C1 segment of cervical spinal cord (tissue), 14 donors: ENCODE measurements at regions not wholly inside any gene's neighbourhood (a gene's known extent, or its start where the extent isn't known, plus 50 kb on each side); places are given as distances from the start of the nearest gene placed in this dataset.

Experiments used
- DNase-seq, 14 donors: peaks; one replicate each; lab custom pipeline; 2025; lab: John Stamatoyannopoulos, UW

DNA sequence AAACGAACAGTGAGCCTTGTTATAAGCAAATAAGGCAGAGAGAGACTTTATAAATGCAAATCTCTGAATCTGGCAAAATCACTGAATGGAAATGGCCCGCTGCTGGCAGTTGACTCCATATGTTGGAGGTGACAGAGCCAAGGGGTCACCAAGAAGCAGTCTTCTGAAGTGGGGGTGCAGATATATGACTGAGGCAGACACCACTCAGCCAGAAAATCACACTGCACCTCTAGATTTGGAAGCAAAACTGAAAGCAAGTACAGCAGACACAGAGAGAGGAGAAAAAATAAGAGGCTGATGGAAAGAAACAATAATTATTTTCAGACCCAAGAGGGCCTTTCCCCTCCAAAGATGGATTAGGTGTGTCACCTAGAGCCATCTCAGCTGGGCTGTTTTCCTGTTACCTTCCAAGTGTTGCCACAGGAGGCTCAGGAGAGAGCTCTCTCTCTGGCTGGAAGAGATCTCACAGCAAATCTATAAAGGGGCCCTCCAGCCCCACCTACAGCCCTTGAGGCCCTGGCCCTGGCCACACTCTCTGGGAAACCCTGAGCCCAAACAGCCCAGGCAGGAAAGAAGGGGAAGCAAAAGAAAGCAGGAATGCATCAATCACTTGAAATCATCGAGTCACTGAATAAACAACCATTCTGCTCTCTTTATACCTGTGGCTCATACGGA, 585.1 kb upstream of the PSMD7 start:
- no peak for DNase-seq

DNA sequence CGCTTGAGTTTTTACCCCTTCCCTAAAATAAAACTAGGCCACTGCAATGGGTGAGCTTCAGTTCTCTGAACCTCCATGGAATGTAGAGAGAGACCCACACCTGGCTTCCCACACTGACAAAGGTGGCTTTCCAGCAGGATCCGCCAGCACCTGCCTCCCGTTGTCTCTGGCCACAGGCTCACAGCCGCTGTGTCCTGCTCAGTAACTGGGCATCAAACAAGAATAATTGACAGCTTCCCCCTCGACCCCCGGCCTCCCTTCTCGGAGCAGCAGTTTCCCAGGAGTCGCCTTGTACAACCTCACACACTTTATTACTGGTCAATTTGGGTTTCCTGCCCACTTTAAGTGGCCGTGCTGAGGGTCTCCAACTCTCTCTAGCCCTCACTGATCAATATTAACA, 586.1 kb upstream of the PSMD7 start:
- no peak for DNase-seq

DNA sequence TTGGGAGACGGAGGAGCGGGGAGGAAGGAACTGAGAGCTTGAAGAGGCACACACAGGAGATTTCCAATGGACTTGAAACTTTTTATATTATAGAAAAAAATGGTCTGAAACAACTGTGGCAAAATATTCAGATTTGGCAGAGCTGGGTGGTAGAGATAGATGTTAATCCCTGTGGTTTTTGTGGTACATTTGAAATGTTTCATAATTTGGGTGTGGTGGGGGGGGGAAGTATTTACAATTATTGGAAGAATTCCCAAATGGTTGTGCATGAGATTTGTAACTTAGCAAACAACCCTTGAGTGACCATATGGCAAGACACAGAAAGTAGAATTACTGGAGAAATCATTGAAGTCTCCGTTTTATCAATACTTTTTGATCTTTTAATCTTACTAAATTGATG, 588.8 kb upstream of the PSMD7 start:
- DNase-seq = no peak

DNA sequence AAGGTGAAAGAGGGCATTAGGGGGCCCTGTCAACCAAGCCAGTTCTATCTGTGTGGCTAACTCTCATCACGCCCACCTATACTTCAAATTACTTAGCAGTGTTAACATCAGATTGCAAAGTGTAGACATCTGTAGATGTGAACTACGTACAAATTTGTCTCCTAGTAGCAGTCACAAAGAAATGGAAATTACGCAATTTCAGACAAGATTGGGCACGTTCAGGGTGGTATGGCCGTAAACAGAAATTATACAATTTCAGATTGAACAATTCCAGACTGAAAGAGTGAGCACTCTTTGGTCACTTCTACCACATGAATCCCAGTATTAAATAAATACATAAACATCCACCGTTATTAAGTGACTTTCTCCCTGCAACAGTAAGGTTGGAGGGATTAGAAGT, 592.7 kb upstream of the PSMD7 start:
- no peak for DNase-seq

DNA sequence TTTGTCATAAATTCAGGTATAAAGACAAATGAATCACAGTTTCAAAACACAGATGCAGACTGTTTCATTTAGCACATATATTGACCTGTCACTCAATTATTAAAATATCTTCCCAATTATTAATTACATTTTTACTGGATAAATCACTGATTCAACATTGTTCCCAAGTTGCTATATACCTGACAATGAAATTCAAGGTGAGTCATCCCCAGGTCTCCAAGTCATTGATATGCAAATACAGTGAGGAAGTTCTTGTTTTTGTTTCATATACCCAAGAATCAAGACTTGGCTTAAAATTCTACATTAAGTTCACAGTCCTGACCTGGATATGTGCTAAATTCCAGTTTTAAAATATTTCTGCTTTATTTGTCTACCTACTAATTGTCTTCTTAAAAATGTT, 599.3 kb upstream of the PSMD7 start:
- DNase-seq = no peak

DNA sequence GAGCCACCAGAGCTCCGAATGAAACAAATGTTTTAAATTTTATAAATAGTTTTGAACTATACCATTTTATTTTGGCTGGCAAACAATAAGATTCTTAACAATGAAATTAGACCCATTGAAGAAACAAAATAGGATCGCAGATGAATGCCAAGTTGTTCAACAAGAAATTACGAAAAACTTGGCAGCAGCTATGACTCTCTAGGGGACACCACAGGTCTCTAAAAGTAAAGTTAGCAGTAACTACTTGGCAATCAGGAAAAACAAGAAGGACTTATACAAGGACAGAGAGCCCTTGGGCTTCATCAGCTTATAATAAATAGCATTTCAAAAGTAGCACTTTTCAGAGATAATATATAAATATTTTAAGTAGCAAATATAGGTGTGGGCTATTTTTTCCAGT, 603.8 kb upstream of the PSMD7 start:
- no peak for DNase-seq

DNA sequence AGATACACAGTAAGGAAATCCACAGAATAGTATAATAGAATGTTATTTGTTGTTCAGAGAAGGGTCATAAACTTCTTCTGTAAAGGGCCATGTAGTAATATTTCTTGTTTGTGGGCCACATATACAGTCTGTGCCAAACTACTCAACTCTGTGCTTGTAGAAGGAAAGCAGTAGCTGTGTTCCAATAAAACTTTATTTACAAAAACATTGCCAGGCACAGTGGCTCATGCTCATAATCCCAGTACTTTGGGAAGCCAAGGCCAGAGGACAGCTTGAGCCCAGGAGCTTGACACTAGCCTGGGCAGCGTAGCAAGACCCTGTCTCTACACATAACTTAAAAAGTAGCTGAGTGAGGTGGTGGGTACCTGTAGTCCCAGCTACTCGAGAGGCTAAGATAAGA, 612.8 kb upstream of the PSMD7 start:
- no peak for DNase-seq

DNA sequence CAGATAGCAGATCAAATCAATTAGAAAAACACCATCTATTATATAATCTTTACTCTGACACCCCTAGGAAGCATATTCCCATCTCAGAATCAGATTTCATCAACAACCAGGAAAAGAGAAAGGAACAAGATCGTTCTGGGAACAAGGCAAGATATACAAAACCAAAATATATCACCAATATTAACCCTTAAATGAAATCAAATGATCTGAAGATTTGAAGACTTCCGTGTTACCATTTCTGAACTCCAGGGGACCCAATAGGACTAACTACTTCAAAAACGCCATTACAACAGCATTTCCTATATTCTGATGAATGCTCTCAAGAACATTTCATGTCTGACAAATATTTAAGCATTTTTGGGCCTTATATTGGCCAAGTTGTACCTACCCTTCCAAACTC, 624.2 kb upstream of the ZFHX3 start:
- DNase-seq = no peak

DNA sequence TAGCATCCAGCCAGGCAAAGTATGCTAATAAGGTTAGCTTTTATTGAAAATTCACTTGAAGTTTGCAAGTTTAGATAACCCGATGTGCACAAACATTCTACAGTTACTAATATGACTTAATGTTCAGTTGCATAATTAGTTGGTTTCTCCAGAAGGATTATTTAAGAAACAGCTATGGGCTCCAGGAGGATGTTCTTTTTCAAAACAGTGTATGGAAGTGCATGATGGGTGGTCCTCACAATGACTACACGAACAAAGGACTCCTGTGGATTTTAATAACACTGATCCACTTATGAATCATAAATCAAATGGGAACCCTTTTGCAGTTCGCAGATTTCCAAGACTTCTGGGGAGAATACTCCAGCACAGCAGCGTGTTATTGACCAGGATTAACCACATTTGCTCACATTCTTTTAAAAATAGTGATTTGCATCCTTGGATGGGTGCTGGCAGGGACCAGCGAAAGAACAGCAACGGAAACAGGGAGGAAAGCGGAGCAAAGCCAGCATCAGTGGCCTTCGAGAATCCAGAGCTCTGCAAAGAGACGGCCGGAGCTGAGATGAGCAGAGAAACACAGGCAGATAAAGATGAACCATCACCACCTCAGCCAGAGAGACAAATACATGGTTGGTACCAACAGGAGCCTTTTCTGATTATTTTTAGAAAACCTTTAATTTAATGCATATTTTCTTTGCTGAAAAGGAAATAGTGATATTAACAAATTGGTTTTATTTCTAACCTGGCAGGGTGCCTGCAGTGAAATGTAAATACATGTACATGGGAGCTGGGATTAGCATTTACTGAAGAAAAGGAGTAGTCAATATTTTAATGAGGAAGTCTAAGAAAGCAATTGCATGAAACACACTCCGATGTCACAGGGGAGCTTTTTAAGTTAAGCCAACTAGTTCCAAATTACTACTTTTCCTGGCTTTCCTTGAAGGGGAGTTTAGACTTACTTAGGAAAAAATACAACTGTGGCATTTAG, 623.2 kb upstream of the ZFHX3 start:
- no peak for DNase-seq

DNA sequence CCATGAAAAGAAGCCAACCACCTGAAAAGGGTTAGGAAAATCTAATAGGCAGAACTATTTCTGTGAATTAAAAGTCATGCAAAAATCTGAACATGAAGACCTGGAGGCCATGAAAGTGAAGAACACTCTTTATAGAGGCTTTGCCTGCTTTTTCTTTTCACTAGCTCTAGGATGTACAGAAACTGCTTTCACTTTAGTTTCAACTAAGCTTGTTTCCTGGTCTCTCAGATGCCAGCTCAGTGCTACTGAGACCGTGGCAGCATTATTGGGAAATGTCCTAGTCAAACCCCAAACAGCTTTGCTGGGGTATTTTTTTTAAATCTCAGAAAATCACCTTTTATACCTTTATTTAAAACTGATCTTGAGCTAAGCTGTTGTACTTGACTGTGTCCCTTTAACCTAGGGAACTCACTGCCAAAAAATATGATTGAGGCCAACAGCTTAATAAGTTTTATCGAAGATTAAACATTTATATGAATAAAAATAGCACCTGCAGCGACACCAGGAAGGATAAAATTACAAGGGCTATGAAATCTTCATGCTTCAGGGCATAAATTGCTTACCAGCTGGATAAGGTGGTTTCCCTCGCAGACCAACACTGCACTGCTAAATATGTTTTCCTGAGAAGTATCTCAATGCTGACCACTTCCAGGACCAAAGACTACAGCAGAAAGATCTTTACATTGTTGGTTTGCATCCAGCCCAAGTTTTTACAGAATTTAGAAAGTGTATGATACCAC, 621.8 kb upstream of the ZFHX3 start:
- no peak for DNase-seq

DNA sequence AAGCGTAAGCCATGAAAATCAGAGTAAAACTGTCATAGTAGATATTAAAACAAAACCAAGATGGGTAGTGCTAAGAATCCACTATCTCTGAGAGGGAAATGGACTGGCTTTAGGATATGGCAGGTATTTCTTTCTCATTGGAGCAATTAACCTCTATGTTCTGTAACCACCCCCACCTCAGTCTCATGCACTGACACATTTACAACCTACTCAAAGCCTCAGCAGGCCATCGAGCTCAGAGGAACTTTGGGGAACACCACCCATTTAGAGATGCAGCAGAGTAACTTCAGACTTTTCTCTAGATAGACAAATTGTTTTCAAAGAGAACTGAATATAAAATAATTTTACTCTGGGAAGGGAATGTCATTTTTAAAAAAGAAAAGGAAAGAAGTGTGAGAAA, 615.8 kb upstream of the ZFHX3 start:
- no peak for DNase-seq

DNA sequence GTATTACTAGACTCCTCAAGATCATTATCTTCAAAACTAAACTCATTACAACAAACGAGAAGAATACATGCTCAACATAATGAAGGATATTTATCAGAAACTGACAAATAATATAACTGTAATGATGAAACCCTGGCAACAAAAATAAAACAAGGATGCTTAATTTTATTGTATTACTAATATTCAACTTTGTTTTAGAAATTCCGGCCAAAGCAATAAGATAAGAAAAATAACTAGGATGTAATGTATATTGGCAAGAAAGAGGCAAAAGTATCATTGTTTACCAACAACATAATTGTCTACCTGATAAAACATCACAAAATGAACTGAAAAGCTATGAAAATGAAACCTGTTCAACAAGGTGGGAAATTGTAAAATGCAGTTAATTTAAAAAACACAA, 588.3 kb upstream of the ZFHX3 start:
- no peak for DNase-seq

DNA sequence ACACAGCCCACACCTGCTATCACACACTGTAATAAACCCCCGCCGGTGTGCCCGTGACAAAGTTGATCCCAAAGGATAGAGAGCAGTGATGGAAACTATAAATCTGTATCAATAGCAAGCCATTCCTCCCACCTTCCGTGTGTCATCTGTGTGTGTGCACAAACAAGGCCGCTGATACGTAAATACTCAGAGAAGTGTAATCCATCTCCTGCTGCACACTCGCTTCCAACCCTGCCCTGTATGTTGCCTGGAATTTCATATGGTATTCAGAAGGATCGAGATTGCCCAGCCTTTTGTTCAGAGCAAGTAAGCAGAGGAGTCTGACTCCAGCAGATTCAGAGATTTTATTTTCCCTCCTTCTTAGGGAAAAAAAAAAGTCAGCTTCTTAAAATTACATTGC, 581.1 kb upstream of the ZFHX3 start:
- DNase-seq = no peak

DNA sequence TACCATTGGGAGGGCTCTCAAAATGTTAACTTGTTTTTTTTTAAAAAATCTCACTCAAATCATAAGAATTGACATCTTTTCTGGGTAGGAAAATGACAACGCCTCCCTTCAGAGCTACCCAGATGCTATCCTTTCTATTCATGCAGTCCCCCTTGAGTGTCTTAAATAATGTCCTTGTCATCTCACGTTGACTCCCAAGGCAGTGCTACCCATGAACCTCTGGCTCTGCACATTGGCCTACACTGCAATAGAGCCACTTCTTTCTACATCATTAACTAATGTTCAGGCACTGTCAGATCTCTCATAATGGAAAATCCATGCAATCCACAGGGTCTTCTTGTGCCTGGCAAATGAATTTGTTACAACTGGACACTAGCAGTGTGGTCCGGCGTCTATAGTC, 569.8 kb upstream of the ZFHX3 start:
- DNase-seq = no peak

DNA sequence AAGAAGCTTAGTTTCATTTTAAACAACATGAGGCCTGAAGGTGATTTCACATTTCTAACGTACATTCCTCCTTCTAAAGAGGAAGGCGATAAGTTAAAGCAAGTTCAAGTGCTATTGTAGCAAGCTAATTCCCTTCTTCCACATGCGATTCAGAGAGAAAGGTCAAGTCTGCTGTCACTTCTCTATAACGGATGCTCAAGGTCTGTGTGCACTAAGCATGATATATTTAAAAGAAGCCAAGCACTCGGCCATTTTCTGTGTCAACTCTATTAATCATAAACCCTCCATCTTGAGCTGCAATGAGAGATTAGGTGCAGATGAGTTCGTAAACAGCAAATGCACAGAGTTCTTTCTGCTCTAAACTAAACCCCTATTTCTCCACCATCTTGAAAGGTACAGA, 568.8 kb upstream of the ZFHX3 start:
- DNase-seq = no peak

DNA sequence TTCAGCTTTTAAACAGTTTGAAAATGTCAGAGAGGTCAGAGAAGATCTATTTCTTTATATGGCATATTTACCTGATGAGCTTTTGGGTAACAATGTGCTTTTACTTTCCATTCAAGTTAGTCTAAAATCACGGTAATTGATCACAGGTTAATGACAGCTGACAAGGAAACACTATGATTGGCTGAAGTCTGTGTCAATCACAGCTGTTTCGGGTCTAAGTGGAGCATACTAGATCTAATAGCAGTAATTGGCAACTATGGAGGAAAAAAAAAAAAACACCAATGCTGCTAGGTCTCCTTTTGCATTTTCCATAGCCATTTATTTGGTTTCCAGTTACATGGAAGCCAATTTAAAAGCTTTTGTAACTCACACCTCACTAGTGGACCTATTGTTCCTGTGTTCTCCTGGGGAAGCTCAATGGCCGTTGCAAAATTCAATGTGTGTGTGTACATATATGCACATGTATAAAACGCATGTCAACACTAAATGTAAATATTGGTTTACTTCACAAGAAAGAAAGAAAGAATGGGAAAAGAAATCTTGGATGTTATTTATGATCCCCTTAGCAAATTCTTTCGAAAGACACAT, 568.3 kb upstream of the ZFHX3 start:
- DNase-seq = no peak

DNA sequence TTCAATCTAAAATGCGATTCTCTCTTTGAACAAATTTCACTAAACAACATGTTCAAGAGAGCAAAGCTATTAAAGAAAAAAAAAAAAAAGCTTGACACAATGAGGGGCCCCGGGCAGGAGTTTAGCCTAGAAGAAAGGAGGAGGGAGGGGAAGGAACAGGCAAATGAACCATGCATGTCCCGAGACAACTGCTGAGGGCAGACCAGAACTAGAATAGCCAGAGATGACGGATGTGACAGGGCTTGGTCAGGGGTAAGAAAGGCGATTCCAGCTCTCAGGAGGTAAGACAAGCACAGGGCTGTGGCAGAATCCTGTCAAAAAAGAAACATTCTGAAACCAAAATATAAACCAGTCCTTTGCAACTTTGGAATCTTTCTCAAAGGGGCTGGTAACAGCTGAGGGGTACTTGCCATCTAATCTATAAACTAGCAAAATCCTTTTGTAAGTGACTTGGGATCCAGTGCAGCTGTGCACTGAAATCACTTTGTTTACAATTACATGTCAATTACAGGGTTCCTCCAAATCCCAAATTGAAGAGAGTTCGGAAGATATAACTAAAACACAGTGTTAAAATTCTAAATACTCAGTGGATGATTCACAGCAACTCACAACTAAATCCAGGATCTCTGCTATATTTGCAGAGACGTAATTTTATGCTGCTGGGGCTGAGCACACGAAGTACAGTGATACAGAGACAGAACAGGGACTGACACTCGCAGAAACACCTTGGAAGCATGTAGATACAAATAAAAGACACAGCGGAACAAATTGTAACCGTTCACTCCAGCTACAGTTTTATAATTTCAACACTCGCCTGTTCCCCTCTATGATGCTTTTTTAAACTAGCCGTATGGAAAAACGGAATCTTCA, 567.4 kb upstream of the ZFHX3 start:
- DNase-seq = no peak

DNA sequence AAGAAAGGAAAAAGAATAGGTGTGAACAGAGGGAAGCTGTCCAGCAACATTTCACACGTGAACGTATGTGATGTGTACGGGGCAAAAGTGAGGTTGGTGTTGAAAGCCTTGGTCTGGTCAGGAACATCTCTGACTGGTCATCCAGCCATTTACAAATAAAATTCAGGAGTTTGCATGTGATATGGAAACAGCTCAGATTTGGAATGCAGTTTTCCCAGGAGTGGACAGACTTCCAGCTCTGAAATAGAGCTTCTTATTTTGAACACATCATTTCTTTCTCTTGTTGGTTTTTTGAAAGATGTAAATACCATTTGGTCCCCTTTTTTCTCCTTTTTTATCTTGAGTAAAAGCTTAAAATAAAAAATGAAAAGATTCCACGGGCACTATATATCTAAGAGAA, 566.2 kb upstream of the ZFHX3 start:
- DNase-seq = no peak

DNA sequence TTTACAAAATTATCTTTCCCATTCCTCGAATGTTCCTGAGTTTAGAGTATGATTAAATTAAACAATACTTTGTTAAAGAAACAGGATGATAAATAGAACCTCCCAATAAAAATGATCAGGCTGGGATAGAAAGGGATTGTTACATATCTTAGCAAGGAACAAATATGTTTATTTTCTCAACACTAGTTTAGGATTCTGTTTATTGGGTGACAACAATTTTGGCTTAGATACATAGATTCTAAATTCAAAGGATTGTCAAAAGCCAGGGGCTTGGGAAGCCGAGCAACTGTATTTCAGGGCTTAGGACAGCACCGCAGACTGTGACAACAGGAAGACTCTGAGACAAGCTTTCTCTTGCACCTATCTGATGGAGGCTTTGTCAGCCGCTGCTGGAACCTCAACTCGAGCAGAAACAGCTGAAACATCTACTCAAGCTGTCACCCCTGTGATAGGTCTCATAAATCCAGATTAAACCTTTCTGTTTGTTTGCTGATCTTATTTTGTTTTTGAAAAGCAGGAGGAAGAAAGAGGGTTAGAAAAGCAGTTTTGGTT, 562.8 kb upstream of the ZFHX3 start:
- no peak for DNase-seq

DNA sequence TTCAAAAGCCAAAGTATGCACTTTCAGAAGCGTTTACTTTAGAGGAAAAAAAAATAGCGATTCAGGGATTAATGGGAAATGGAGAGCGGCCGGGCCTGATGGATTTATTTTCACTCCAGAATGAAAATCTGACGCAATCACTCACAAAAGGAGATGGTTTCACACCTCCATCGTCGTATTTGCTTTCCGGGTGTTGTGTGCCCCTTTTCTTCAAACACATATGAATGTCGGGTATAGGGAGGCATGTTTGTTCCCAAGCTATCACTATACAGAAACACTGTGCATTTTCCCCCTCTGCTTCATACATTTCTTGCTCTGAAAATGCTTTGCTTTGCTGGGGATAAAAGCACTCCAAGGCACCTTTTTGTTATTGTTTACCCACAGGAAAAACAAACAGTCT, 562.2 kb upstream of the ZFHX3 start:
- no peak for DNase-seq

DNA sequence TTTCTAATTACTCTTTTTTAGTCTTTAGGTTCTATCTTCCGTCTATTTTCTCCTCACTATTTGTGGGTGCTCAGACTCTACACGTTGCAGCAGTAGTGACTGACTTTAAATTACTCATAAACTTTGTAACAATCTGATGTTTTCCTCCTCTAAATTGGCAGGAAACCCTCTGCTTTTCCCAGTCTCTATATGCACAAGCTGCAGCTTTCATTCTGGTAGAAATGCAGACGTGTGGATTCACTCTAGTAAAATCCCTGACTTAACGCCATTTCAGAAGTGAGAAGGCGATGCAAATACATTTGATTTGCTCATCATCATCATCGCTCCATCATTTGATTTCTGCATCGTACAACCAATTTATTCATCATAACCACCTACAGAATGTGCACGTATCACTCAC, 561.0 kb upstream of the ZFHX3 start:
- no peak for DNase-seq
